ENCODE measurements at regions not wholly inside any gene's neighbourhood (a gene's known extent, or its start where the extent isn't known, plus 50 kb on each side); places are given as distances from the start of the nearest gene placed in this dataset.

GRCh38 chr7:117929237-117929636 is 56.0 kb upstream of the CTTNBP2 start:
- no peak for DNase-seq

DNA sequence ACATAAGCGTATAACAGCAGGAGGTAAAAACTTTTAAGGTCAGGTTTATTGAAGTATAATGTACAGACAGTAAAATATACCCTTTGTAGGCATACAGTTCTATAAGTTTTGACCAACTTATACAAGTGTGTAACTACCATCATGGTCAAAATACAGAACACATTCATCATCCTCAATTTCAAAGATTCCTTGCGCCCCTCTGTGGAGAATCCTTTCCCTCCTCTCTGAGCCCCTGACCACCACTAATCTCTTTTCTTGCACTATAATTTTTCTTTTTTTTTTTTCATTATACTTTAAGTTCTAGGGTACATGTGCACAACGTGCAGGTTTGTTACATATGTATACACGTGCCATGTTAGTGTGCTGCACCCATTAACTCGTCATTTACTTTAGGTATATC is 58.1 kb upstream of the CTTNBP2 start:
- DNase-seq = no peak

- DNase-seq = no peak
These were observed 64.0 kb upstream of the CTTNBP2 start for GRCh38 chr7:117937049-117937752.

DNA sequence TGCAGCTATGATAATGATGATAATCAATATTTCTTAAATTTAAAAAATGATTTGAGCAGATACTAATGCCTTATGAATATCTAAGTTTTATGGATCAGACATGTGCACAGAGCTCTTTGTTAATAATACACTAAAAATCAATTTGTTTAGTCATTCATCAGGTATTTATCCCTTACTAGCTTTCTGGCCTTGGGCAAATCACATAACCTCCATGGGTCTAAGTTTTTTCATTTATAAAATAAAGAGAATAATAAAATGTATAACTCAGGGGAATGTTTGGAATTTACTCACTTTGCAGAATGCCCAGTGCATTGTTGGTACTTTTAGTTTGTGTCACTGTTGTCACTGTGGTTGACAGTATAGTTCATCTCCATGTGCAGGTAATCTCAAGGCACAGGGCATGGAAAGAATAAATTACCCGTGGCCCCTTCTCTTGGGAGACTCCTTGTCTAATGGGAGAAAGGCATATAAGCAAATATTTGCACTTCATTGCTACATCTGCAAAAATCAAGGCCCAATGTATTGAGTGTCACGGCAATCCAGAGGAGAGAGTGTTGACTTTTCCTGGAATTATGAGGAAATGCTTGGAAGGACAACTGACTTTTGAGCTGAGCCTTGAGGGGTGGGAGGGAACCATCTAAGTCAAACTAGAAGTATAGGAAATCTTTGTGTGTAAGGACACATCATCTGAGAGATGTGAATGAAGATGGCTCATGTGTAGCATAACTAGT is 64.7 kb upstream of the CTTNBP2 start:
- no peak for DNase-seq

DNA sequence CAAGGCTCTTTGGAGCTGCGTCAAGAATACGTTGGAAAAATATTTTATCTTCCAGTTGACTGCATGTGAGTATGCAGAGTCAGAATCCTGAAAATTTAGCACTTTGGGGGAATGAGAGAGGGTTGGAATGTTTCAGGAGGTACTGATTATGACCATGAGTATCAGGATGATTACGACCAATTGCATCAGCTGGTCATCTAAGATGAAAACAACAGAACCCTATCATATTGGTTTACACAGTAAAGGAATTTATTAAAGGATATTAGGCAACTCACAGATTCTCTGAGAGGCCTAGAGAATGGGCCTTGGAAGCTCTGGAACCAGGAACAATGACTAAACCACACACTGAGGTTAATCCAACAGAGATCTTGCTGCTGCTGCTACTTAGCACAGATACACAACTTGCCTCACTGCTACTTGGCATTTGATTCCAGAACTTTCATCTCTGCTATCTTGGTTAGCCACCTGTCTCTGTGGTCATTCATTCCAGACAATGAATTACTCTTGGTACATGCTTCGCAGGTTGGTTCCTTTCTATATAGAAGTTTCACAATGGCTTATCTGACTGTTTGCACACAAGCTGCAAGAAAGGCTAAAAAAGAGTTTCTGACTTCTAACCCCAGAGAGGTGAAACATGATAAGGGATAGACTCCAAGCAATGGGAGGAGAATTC is 68.0 kb upstream of the CTTNBP2 start:
- no peak for DNase-seq

DNA sequence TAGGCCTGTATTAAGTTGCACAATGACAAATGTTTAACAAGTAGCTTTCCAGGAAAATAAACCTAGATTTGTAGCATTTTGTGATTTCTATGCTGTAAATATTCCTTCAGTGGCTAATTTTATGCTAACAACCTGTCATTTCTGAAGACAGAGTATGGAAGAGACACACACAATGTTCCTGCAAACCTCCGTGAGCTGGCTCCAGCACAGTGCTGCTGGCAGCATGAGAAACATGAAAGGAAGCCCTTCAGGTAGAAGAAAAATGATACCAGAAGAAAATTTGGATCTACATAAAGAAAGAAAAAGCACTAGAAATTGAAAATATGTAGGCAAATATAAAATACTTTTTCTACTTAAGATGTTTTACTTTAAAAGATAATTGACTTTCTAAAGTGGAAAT is 69.5 kb upstream of the CTTNBP2 start:
- DNase-seq = no peak

DNA sequence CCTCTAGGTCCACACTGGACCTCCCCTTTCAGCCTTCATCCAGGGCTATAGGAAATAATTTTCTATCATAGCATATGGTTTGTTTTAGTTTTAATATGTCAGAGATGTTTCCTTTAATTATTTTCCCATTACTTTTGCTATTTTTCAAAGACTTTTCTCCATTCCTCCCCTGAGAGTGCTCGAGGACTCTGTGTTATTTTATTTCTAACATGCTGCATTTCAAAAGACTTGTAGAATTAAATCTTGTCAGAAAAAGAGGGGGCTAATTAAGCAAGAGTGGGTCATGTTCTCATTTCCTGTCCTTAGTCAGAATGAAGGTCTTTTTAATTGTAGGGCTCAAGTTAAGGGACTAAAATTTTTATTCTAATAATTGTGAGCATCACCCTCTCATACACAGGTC is 71.6 kb upstream of the CTTNBP2 start:
- no peak for DNase-seq

- DNase-seq = no peak
These were observed 73.0 kb upstream of the CTTNBP2 start for GRCh38 chr7:117946151-117946633.

GRCh38 chr7:117949232-117949631 is 76.0 kb upstream of the CTTNBP2 start:
- no peak for DNase-seq

DNA sequence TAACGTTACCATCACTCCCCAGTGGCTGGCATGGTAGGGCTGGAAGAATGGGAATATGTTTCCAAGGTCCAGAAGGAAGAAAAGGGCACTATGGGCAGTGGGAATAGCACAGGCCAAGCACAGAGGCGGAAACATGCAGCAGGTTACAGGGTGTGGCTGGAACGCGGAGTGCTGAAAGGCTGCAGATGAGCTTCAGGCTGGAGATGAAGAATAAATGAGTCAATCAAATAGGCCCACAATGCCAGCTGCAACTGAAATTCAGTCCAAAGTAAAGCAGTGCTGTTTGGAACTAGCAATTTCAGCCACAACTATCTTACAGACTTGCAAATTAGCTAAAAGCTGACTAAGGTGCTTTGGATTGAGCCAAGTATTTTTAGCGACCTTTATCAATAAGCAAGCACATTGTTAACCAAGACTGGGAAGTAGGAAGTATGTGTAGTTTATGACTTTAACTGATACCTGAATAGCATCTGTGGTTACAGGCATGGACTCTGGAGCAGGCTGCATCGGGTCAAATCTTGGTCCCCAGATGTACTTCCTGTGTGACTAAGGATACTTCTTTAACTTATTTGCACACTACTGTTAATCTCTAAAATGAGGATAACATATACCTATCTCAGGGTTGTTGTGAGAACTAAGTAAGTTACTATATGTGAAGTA is 77.5 kb upstream of the CTTNBP2 start:
- DNase-seq = no peak

- no peak for DNase-seq
These were observed 78.0 kb upstream of the CTTNBP2 start for GRCh38 chr7:117951285-117951684.

GRCh38 chr7:117951691-117952280 is 78.5 kb upstream of the CTTNBP2 start:
- no peak for DNase-seq

- DNase-seq = no peak
These were observed 81.8 kb upstream of the CTTNBP2 start for GRCh38 chr7:117955046-117955445.

- DNase-seq = no peak
These were observed 87.1 kb upstream of the CTTNBP2 start for GRCh38 chr7:117960351-117960750.

GRCh38 chr7:117961235-117961634 is 88.0 kb upstream of the CTTNBP2 start:
- DNase-seq = no peak

- no peak for DNase-seq
These were observed 89.2 kb upstream of the CTTNBP2 start for GRCh38 chr7:117962366-117962994.

DNA sequence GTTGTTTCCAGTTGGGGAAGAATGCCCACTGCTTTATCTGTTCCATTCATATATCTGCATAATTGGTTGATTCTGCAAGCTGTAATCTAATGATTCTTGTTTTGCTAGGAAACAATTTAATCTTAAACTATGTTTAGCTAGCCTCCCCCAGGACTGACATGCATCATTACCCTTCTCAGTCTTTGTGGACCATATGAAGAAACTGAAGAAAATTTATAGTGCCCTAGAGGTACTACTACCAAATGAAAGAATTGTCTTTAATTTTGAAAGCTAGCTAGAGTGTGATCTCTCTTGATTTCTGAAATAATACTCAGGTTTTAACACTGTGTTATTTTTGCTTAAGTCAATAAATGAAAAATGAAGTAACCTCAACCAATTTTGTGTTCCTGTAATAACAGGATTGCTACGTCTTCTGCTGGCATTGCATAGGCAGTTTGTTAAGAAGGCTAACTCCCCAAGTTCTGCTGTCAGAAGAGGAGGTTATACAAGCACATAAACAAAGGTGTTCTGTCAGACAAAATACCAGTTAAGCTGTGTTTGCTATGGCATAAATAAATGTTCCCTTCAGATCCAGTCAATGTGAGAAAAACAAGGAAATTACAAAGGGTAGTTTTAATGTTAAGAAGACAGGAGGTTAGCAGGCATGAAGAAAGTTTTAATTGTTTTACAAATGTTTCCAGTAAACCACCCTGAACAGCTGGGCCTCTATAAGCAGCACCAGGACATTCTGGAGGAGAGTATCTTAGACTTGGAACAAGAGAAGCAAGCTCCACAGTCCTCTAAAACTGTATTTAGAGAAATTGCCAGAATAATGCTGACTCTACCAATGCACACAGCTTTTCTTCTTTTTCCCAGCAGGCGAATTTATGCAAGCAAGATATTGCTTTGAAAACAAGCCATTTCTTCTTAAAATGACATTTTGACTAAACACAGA is 90.3 kb upstream of the CTTNBP2 start:
- DNase-seq = no peak

- no peak for DNase-seq
These were observed 97.6 kb upstream of the CTTNBP2 start for GRCh38 chr7:117970801-117971200.

- no peak for DNase-seq
These were observed 98.5 kb upstream of the CTTNBP2 start for GRCh38 chr7:117971556-117972244.

- no peak for DNase-seq
These were observed 99.4 kb upstream of the CTTNBP2 start for GRCh38 chr7:117972606-117973005.

DNA sequence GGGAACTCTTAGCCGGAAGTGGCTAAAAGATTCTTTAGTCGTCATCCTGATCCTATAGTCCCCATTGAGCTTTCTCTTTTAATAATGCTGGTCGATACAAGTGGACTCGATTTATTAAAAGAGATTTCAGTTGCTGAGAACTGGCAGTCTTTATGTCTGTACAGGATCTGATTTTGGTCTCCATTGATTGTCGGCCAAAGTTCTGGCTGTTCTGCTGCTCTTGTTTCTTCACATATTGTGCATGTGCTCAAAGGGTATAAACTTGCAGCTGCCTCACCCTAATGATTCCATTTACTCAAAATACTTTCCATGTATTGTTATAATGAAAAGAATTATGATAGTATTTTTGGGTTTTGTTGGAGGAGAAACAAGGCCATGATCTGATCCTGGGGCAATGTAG is 100.7 kb upstream of the CTTNBP2 start:
- no peak for DNase-seq
